22Rv1 (cell line): ENCODE measurements at regions not wholly inside any gene's neighbourhood (a gene's known extent, or its start where the extent isn't known, plus 50 kb on each side); places are given as distances from the start of the nearest gene placed in this dataset.

ENCODE experiments used
- CTCF ChIP-seq: fragments of 450-650 bp; IDR thresholded peaks from 2 replicates; pipeline ENCODE4 v1.5.1; 2017; ENCODE audit warnings: mild to moderate bottlenecking
- ZFX ChIP-seq: fragments of 450-650 bp; IDR thresholded peaks from 2 replicates; pipeline ENCODE4 v1.6.1; 2017; ENCODE audit warnings: antibody characterized with exemption, borderline replicate concordance

- no peak for TF ChIP-seq CTCF
- no peak for TF ChIP-seq ZFX
These were observed 431.1 kb downstream of the ZEB2 start for GRCh38 chr2:144088863-144089262.
